GM18519 (cell line): ENCODE measurements at regions not wholly inside any gene's neighbourhood (a gene's known extent, or its start where the extent isn't known, plus 50 kb on each side); places are given as distances from the start of the nearest gene placed in this dataset.
"Not testable (repeated sequence)": the region's sequence is repeated elsewhere in the genome, so short reads cannot be mapped to it uniquely, and the experiment has no call there.

Experiments used
- ATAC-seq: cut with Tn5 transposase; IDR thresholded peaks from one replicate; pipeline ENCODE4 v1.9.1; 2021; ENCODE audit warnings: mild to moderate bottlenecking, moderate library complexity; ENCODE audit not compliant: unreplicated experiment, low FRiP score

- no peak for ATAC-seq
Measured at GRCh38 chr11:33974804-33975203, 76.7 kb upstream of the CAPRIN1 start.

DNA sequence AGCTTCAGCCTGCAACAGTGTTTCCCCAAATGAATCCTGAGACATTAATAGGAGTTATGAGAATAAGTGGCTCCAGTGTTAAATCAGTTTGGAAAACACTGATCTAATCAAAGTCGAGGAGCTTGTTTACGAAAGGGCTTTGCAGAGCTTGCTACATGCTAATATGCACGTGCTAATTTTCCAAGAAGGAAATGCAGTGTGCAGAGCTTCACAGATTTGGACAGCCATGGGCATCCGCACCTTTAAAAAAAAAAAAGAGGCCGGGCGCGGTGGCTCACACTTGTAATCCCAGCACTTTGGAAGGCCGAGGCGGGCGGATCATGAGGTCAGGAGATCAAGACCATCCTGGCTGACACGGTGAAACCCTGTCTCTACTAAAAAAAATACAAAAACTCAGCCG lies 79.7 kb upstream of the LMO2 start:
- not testable (repeated sequence) for ATAC-seq

- ATAC-seq: no peak
Measured at GRCh38 chr11:33970984-33971466, 79.1 kb upstream of the LMO2 start.

- ATAC-seq: no peak
Measured at GRCh38 chr11:33967451-33967850, 75.6 kb upstream of the LMO2 start.

DNA sequence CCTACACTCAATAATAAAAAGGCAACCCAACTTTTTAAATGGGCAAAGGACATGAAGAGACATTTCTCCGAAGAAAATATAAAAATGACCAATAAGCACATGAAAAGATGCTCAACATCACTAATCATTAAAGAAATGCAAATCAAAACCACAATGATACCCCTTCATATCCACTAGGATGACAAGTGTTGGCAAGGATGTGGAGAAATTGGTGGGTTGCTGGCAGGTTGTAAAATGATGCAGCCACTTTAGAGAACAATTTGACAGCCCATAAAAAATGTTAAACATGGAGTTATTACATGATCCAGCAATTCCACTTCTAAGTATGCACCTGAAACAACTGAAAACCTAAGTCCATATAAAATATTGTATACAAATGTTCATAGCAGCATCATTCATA lies 73.2 kb upstream of the LMO2 start:
- ATAC-seq: no peak

DNA sequence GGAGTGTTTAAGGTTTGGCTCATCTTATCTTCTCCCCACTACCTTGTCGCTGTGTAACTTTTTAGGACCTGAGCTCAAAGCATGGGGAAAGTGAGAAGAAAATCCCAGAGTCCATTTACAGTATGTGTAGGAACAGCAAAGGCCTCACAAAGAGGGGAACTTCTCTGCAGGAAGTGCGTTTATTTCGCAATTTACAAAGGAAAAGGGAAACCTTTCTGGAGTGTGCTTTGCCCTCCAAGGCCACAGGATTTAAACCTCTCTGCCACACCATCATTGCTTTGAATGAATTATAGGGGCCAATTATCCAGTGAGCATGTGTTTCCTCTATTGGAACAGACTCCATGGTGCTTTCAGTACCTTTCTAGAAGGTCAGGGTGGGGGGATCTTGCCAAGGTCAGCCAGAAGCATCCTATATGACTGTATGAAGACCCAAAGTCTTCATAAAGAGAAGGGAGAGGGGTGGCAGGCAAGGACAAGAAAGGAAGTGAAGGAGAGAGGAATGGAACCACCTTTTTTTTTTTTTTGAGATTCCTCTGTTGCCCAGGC lies 68.1 kb upstream of the LMO2 start:
- ATAC-seq: no peak

GRCh38 chr11:33957304-33957917 lies 65.5 kb upstream of the LMO2 start:
- no peak for ATAC-seq

GRCh38 chr11:33956611-33957010 lies 64.7 kb upstream of the LMO2 start:
- no peak for ATAC-seq

DNA sequence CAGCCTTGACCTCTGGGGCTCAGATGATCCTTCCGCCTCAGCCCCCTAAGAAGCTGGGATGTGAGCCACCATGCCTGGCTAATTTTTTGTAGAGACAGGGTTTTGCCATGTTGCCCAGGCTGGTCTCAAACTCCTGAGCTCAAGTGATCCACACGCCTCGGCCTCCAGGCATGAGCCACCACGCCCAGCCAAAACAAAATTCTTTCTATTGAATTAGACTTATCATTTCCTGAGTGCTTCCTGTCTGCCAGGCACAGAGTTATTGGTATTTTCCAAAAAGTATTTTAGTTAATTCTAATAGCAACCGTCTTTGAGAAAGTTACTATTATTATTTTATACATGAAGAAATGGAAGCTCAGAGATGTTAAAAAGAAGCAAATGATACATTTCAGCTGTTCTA lies 61.4 kb upstream of the LMO2 start:
- ATAC-seq: no peak

DNA sequence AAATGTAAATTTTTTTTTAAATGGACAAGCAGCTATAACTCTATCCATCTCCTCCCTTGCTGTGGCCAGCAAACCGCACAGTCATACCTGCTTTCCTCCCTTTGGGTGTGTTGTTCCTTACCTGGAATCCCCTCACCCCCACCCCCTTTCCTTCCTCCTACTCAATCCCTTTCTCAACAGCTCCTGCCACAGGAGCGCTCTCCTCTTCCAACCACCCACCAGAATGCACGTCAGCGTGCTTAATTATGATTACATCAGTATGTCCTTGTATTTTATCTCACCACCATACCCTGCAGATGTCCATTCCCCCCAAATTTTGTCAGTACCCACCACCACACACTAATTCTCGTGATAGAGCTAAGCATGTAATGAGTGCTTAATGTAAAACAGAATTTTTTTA lies 60.9 kb upstream of the LMO2 start:
- ATAC-seq: no peak

- no peak for ATAC-seq
Measured at GRCh38 chr11:33949252-33949913, 57.5 kb upstream of the LMO2 start.

DNA sequence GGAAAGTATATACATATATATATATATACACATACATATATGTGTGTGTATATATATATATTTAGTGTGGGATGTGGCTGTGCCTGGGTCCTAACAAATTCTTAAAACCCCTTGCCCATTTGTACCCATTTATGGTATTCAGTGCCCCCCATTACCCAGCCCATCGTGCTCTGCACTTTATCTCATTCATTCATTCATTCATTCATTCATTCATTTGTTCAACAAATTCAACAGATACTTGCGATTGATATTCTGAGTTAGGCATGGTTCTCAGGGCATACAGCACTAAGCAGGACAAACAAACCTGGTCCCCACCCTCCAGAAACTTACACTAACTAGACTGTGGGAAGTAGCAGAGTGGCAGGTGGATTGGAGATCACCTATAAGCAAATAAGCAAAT lies 56.6 kb upstream of the LMO2 start:
- no peak for ATAC-seq

DNA sequence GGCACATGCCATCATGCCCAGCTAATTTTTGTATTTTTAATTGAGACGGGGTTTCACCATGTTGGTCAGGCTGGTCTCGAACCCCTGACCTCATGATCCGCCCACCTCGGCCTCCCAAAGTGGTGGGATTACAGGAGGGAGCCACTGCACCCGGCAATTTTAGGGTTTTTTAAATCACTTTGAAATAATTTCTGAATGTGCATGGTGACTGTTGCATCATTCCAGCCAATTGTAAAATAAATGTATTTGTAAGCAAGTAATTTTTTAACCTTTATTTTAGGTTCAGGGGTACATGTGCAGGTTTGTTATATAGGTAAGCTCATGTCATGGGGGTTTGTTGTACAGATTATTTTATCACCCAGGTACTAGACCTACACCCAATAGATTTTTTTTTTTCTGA lies 56.0 kb upstream of the LMO2 start:
- not testable (repeated sequence) for ATAC-seq

DNA sequence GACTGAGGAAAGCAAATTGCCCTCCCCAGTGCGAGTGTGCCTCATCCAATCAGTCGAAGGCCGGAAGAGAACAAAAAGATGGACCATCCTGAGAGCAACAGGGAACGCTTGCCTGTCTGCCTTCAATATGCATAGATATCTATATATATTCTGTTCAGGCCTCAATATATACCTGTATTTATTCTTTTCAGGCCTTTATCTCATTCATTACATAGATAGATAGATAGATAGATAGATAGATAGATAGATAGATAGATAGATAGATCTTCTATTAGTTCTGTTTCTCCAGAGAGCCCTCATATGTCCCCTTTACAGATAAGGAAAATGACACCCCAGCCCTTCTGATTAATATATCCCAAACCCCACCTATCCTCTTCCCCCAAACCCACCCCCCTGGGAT lies 55.1 kb upstream of the LMO2 start:
- ATAC-seq: no peak

DNA sequence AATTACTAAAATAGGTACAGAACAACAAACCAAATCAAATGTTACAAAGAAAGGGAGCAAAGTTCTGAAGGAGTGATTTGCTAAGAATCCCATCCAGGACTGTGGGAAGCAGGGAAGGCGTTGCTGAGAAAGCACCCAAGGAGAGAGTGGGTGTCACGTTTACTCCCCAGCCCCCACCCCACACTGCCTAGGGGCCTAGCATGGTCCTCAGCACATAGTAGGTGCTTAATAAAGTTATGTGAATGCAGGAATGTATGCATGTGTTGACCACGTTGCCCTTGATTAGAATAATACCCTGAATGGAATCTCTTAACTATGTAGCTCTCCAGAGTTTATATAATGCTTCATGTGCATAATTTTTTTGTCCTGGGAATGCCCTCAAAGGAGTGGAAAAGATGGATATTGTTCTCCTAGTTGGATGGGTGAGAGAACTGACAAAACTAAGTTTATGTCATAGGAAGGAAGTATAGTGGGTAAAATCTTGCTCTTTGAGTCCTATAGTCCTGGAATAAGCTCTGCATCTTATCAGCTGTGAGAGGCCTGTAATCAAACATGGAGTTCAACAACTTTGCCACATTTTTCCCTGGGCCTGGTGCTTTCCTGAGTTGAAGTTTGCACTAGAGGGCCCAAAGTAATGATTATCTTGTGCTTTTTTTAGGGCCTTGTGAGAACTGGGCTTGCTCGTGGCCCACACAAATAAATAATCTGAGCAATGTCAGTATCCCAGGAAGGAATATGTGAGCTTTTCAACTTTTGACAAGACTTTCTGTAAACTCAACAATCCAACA lies 53.8 kb upstream of the LMO2 start:
- ATAC-seq: no peak

GRCh38 chr11:33944693-33945424 lies 53.0 kb upstream of the LMO2 start:
- no peak for ATAC-seq

GRCh38 chr11:33944345-33944692 lies 52.4 kb upstream of the LMO2 start:
- no peak for ATAC-seq

DNA sequence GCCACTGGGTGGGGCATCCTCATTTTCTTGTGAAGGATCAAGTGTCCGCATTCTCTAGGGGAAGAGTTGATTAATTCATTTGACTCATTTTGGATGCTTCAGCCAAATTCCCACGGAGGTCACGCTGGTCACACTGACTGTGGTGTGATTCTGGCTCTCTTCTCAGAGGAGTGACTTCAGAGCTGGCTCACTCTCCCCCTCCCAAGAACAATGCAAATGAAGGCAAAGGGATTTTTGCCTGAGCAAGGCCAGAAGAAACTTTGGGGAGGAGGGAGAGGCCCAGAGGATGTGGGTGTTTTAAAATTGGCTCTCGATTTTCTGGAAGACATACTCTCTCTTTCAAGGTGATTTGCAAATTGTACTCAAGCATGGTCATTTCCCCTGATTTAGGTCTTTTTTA lies 51.1 kb upstream of the LMO2 start:
- ATAC-seq: no peak

- ATAC-seq: no peak
Measured at GRCh38 chr11:33941637-33942160, 49.8 kb upstream of the LMO2 start.
